Ammon's horn (tissue), 1 donor: ENCODE measurements at regions not wholly inside any gene's neighbourhood (a gene's known extent, or its start where the extent isn't known, plus 50 kb on each side); places are given as distances from the start of the nearest gene placed in this dataset.

Experiments used
- DNase-seq: peaks from one replicate; pipeline ENCODE4 v3.0.0-alpha.2; 2016; ENCODE audit warnings: low spot score

DNA sequence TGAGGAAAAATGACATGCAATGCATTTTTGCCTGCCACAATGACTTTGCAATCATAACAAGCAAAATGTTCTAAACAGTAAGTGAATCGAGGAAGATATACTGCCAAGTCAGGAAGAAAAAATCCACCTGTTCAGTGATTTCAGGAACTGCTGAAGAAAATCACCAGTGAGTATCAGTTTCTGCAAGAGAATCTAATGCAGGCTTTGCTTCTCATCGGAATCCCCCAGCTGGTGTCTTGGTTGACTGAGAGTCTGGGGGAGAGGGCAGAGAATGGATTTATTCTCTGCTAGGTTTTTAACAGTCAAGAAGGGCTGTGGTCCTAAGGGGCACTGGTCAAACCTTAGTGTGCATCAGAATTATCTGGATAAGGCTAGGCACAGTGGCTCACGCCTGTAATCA, 363.4 kb downstream of the CDH26 start:
- DNase-seq: no peak

- DNase-seq: no peak
These were observed 368.6 kb downstream of the CDH26 start for GRCh38 chr20:60326821-60327220.

- DNase-seq: no peak
These were observed 369.9 kb downstream of the CDH26 start for GRCh38 chr20:60327971-60328660.

- no peak for DNase-seq
These were observed 372.2 kb downstream of the CDH26 start for GRCh38 chr20:60330461-60330860.

- peak; percentile 70 for DNase-seq
These were observed 373.6 kb downstream of the CDH26 start for GRCh38 chr20:60331688-60332300.

DNA sequence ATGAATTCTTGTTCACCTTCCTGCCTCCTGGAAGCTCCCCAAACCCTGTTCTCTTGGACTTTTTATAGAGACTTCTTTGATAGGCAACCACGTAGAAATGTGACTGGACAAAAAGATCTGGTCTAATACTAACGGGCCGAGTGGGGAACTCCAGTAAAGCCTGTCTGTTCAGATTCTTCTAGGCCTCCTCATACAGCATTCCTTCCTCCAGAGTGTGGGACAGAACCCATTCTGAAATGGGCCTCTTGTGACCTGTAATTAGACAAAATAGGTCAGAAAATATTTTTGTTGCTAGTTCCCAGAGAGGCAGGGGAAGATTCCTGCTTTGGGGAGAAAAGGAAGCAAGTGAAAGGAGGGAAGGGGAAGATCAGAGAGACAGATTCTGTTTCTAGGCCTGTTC, 374.3 kb downstream of the CDH26 start:
- DNase-seq: no peak

DNA sequence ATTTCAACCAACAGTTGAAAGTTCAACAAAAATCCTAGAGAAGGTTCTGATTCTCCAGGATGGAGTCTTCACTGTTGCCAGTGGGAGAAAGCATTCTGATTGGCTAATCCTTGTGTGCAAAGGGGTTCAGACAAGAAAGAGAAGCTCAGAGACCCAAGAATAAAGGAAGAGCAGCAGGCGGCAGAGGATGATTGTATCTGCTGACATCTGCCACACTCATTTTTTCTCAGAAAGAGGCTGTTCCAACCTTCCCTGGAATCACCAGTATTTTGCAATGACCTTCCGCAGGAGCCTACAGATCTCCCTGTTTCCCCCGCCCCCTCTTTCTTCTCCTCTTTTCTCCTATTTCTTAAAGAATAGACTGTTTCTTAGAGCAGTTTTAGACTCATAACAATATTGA, 376.7 kb downstream of the CDH26 start:
- no peak for DNase-seq

DNA sequence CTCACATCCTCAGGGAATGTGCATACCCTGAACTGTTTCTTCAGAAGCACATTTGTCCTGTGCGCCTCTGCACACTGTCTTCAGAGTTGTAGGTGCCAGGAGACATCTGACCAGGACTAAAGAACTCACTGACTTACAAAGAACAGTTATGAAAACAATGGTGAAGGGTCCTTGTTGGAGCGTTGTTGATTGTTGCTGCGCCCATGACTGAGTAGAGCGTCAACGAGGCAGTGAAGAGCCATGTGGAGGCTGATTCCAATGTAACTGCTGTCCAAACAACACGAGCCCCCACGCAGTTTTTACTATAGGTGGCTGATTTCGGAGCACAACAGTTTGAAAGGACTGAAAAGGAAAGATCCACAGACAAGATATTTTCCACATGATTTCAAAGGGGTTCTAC, 380.3 kb downstream of the CDH26 start:
- DNase-seq: no peak

GRCh38 chr20:60339738-60340137, 381.5 kb downstream of the CDH26 start:
- DNase-seq: no peak

DNA sequence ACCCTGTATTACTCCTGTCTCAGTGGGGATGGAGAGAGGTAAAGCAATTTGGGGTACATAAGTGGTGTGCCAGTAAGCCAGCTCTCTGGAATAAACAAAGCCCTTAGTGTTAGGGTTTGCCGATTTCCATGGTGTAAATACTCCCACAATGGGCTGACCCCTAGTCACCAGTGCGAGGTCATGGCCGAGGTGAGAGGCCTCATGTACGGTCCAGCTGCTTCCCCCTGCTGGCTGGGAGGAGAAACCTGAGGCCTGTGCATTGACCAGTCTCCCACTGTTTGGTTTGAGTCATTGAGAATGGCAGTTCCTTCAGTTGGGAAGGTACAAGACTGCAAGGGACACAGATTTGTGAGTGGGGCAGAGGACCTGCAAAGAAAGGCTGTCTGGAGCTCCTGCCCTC, 382.0 kb downstream of the CDH26 start:
- DNase-seq: no peak

- no peak for DNase-seq
These were observed 382.8 kb downstream of the CDH26 start for GRCh38 chr20:60341062-60341461.

GRCh38 chr20:60345106-60345505, 386.9 kb downstream of the CDH26 start:
- DNase-seq: no peak

GRCh38 chr20:60349418-60349817, 391.2 kb downstream of the CDH26 start:
- DNase-seq: no peak

DNA sequence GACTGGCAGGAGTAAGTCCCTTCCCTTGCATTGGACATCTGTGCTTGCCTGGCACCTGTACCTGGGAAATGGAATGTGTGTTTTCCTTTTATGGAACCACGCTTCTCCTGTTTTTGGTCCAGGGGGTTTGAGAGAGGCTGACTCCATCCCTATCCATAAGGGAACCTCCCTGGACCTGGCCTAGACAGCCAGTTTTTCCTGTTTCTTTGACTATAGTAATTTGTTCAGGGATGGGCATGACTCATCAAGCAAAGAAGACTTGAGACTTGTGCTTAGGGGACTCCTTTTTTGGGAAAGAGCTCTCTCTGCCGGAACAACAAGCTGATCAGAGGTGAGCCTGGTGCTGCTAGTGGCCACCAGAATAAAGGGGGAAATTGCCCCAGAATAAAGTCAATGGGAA, 393.8 kb downstream of the CDH26 start:
- DNase-seq: no peak

DNA sequence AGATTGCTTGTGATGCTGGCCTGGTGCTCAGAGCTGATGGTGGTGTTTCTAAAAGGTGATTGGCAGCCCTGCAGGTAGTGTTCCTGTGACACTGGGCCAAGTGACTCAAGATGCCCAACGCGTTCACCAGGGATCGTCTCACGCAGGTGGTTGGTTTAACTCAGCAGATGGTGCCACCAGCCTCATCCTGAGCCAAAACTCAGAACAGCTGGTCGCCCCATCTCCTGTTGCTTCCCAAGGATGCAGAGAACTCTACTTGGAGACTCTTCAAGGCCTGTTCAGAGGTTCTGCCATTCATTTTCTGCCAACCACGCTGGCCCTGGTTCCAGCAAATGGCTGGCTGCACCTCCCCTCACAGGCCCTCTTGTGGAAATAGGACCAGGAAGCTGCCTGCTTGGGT, 394.4 kb downstream of the CDH26 start:
- DNase-seq: no peak

GRCh38 chr20:60354024-60354580, 395.9 kb downstream of the CDH26 start:
- no peak for DNase-seq

GRCh38 chr20:60358101-60358500, 399.9 kb downstream of the CDH26 start:
- no peak for DNase-seq

GRCh38 chr20:60359010-60359409, 400.8 kb downstream of the CDH26 start:
- no peak for DNase-seq

- no peak for DNase-seq
These were observed 403.7 kb downstream of the CDH26 start for GRCh38 chr20:60361761-60362395.

GRCh38 chr20:60362531-60362930, 404.3 kb downstream of the CDH26 start:
- DNase-seq: no peak

DNA sequence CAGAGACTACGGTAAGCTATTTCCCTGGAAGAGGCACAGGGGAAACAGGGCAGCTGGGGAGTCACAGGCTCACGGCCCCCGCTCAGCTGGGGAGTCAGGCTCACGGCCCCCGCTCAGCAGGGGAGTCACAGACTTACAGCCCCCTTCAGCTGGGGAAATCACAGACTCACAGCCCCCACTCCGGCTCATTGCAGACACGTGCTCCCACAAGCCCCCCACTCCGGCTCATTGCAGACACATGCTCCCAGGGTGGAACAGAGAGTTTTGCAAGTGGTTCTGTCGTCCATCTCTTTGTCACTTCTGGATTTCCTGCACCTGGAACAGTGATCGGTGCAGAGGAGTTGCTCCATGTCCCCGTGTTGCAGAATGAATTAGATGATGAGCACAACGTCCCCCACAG, 405.5 kb downstream of the CDH26 start:
- no peak for DNase-seq

DNA sequence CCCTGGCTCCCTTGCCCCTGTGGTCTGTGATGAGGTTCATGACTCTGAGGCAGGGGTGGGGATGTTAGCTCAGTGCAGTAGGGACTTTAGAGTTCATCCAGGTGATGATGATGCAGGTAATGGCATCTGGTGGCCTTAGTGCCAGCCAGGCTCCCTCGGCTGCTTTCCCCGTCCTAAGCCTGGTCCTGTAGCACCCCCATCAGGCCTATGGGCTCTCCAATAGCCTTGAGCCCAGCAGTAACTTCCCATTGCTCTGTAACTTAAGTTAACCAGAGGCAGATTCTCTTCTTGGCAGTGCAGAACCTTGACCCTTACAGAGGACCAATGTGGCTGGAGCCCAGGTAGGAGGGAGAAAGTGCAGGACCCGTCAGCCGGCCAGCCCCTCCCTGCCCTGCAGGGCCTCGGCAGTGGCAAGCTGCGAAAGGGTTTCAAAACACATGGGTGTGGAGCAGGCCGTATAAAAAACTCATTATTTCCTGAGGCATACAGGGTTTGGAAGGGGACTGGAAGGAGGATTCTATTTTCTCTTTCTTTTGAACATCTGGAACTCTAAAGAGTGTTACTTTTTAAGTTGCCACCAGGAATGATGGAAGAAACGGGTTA, 406.9 kb downstream of the CDH26 start:
- no peak for DNase-seq

DNA sequence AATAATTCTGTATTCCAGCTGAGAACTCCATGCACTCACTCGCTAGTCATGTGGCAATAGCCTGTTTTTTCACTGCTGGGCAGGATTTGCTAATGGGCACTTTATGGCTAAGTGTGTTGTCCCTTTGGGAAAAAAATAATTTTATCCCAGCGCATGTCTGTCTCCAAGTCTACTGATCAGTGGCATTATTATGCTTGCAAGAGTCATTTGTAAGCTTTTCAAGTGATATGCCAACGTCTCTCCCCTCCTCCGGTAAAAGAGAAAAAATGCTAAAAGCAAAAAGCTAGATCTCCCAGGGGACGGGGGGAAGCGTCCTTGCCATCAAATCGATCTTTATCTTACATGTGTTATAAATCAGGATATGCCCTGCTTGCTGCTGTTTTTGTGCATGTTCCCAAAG, 407.7 kb downstream of the CDH26 start:
- no peak for DNase-seq
